ENCODE measurements at regions not wholly inside any gene's neighbourhood (a gene's known extent, or its start where the extent isn't known, plus 50 kb on each side); places are given as distances from the start of the nearest gene placed in this dataset.

GRCh38 chr4:159445692-159446091 is 342.8 kb downstream of the RAPGEF2 start:
- DNase-seq = no peak

- DNase-seq = peak; percentile 67
Measured at GRCh38 chr4:159446266-159446976, 343.5 kb downstream of the RAPGEF2 start.

DNA sequence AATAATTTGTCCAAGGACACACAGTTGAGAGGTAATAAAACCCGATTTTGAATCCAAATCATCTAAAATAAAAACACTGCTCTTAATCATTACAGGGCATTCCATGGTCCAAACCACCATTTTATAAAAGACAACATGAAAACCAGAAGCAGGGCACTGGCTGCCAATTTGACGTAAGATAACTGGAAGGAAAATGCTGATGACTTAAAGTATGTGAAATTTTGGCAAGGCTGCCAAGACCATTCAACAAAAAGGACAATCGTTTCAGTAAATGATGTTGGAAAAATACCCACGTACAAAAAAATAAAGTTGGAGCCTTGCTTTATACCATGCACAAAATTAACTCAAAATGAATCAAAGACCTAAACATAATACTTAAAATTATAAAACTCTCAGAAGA is 344.4 kb downstream of the RAPGEF2 start:
- DNase-seq = no peak

- no peak for DNase-seq
Measured at GRCh38 chr4:159451006-159451405, 348.1 kb downstream of the RAPGEF2 start.

DNA sequence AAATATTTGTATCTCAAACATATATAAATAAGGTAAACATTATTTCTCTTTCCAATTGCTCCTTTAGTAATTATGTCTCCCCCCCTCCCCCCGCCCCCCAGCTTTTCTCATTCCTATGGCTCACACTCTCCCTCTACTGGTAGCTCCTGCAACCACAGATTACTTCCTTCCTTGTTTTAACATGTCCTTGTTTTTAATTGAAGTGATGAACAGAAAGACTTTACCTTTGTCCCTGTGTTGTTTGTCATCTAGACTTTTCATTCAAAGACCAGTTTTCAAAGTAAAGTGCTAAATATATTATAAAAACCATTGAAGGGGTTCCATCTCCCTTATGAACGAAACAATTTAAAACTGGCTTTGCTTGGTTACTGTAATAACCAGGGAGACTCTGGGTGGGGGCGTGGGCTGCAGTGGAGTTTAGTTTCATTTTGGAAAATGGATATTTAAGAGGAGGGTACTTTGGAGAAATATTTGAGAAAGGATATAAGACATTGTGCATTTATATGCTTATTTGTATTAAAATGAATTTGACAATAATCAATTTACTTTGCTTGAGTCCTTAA is 352.9 kb downstream of the RAPGEF2 start:
- peak; percentile 73 for DNase-seq

- DNase-seq = no peak
Measured at GRCh38 chr4:159460371-159460770, 357.5 kb downstream of the RAPGEF2 start.

DNA sequence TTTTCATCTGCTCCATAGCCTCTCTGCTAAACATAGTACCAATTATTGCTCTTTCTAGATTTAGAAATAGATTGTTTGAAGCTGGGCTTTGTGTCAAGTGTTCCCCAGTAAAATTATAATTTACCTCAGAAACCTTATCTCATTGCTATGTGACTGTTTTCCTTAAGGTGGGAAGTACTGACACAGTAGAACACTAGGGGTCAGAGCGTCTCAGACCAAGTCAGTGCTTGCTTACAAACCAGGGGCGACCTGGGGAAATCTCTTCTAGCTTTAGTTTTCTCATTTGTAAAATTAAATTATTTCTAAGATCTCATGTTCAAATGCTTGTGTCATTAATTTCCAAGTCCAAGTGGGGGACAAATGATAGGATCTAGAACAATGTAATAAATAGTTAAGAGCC is 360.4 kb downstream of the RAPGEF2 start:
- DNase-seq = no peak

GRCh38 chr4:159464302-159464701 is 361.4 kb downstream of the RAPGEF2 start:
- DNase-seq = no peak

- DNase-seq = no peak
Measured at GRCh38 chr4:159476886-159477285, 374.0 kb downstream of the RAPGEF2 start.

DNA sequence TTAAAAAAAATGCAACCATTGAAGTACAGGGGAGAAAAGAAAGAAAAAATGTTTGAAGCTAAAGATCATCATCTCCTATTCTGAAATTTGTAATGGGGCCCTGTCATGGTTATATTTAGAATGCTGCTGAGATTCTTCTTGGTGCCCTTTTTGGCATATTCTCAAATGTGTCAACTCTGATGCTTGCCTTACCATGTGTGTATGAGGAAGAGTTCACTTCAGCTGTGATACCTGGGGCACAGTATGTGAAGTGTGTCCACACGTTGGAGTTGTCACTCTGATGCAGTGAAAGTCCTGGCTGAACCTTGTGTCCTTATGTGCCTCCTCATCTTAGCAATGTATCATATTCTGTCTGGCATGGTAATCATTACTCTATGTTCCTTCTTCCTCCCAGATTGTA is 377.9 kb downstream of the RAPGEF2 start:
- DNase-seq = no peak

DNA sequence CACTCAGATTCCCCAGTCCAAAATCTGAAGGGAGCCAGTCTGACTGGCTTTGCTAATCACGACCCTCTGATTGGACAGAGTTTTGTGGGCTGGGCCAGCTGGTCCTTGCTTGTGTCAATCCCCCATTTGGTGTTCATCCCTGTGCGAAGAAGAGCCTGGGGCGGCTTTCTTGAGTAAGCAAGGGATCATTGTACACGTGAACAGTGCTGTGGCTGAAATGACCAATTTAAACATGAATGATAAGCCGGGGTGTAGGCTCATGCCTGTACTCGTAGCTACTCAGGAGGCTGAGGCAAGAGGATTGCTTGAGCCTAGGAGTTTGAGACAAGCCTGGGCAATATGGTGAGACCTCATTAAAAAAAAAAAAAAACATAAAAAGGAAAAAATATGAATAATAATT is 379.1 kb downstream of the RAPGEF2 start:
- no peak for DNase-seq

DNA sequence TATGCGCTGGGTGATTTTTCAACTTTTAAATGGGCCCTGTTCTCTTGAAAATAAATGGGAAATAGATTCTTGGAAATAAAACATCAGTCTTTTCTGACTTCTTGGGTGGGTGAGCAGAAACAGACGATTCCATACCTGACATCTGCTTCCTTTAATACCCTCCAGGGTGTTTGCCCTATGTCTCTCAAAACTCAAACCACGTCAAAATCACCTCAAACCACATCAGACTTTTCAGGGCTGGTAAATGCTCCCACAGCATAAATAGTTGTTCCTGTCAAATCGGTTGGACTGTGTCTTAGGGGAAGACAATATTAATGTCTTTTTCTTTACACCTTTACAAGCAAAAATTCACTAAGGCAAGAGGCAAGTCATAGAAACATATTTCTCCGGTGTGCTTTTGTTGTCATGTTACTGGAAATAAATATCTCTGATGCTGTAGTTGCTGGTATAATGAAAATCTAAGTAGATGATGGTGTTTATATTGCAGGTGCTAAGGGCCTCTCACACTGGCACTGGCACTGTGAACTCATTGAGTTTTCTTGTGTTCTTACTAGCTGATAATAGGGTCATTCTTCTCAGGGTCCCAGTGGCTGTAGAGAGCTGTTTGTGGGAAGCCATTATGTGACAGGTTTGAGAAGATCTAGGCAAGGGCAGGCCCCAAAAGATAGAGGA is 380.4 kb downstream of the RAPGEF2 start:
- no peak for DNase-seq

DNA sequence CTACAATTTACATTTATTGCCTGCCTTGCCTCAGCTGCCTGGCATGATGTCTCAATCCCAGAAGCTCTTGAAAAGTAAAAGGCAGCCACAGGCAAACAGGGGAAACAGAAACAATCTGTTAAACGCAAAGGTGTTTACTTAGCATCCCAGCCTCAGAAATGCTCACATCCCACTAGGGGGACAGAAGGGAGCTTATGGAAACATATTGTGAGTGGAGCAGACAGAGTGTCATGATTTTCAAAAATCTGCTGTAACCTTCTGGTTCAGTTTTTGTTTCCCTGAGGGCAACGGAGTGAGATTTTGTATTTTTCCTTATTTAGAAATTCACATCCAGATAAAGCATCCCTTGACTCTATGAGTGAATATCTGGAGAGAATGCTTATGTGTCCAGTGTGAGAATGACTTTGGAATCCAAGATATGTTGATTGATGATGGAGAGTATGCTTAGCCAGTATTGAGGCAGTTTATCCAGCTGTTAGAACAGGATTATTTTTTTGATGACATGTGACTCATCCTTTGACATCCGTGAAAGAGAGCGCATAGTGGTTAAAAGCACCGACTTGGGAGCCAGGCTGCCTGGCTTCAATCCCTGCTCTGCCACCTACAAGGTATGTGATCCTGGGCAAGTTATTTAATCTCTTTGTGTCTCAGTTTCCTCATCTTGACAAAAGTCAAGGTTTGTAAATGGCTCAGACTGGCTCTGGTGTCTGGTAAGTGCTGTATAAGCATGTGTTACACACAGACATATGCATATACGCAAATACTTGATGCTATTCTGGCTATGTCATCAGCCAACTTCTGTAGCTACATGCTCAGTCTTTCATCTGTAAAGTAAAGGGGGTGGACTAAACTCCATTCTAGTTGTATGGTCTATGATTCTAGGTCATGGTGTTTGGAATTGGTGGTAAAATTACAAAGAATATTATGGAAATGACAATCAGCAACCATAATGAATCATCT is 381.2 kb downstream of the RAPGEF2 start:
- DNase-seq = no peak

DNA sequence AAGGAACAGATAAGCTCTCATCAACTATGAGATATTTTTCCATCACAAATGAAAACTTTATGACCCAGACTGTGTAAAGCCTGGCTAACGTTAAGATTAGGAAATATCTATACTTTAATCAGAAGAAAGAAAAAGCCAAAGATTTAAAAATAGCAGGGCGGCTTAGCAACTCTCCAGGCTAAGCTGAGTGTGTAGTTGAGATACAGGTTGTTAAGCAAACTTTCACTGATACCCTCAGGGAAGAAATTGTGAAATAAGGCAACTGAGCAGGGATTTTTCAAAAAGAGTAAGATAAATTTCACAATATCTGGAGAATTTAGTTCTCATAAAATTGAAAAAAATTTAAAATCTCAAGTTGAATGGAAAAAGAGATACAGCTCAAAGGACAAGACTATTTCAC is 382.0 kb downstream of the RAPGEF2 start:
- no peak for DNase-seq

GRCh38 chr4:159487284-159487747 is 384.4 kb downstream of the RAPGEF2 start:
- DNase-seq = peak; percentile 75

GRCh38 chr4:159489646-159490045 is 386.8 kb downstream of the RAPGEF2 start:
- DNase-seq = no peak

DNA sequence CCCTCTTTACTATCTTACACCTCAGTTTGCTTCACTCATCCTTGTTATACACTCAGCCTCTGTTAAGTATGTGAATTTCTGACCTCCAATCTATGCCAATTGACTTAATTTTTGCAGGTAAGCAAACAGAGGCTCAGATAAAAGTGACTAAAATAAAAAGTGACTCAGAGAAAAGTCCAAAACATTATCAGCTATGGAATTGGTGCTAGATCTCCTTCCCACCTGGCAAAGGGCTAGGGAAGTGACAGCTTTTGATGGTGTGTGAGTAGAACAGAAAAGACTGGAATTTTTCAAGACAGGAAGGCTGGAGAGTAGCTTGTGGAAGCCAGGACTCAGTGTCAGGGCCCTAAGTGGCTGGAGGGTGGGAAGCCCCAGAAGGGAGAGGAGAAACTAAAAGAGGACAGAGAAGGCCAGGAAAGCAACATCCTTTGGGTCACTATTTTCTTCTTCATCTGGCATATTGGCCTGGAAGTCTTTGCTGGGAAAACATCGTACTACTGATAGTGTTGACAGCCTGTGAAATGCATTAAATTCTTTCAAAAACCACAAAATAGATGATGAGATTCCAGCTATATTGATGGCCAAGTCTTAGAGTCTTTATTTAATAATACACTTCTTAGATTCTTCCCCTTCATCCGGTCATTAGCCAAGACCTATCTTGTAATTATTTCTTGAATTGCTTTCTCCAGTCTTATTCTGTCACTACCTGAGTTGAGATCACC is 392.8 kb downstream of the RAPGEF2 start:
- no peak for DNase-seq

DNA sequence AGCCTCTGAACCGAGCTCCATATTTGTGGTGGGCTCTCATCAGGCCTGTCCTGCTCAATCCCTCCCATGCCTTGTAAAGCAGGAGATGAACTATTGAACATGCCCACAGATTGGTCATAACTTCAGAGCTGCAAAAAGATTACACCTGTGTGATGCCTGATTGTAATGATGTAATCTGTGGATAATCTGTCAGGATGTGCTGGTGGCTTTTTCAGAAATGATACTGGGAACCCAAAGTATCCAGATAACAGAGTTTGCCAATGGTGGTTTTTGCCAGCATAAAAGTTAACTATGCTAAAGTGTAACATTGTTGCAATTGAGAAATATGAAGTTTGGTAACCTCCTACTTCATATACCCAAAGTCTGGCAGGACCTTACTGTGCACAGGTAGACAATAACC is 393.4 kb downstream of the RAPGEF2 start:
- no peak for DNase-seq

DNA sequence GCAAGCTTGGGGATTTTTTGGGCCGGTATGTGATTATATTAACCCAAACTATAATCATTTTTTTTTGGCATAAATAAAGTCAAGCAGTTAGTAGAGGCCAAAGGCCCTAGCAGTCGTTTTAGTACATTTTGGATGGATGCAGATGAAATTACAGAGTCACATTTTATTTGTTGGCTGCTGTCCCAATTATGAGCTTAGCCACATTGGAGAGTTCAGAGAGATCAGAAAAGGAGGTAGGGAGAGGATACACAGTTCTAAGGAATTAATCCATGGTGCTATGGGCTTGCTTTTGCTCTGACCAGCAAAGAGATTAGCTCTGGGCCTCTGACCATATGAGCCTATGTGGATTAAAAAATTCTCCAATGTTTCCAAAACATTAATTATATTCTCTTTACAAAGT is 395.1 kb downstream of the RAPGEF2 start:
- no peak for DNase-seq

- DNase-seq = no peak
Measured at GRCh38 chr4:159498446-159499115, 395.7 kb downstream of the RAPGEF2 start.

- DNase-seq = no peak
Measured at GRCh38 chr4:159500861-159501260, 398.0 kb downstream of the RAPGEF2 start.

Data from hematopoietic multipotent progenitor cell treated with erythropoietin and hydrocortisone succinate and interleukin-3 and kit ligand, for 8 days (in vitro differentiated cells).